ENCODE measurements at regions not wholly inside any gene's neighbourhood (a gene's known extent, or its start where the extent isn't known, plus 50 kb on each side); places are given as distances from the start of the nearest gene placed in this dataset.

GRCh38 chr2:64889803-64890202 lies 99.4 kb upstream of the SLC1A4 start:
- peak in 1 of 2 experiments; percentile 6 for DNase-seq (ENCODE audit: low read depth in 1 of 2, low spot score in 2 of 2)
- ChIA-PET POLR2A (ENCODE audit: partially characterized antibody) (no interaction called here), CTCF (ENCODE audit: partially characterized antibody) (interaction anchor here (1.3 to 3.0 kb wide), 5 partner anchors 14 to 290 kb away, joined by 3 to 11 read pairs (median 4); no protein-coding TSS in a partner anchor)
- Histone ChIP-seq H4K20me1 (replicated peaks in 1 of 2; ENCODE audit: control insufficient read depth in 1 of 2, insufficient read depth in 2 of 2, low read length in 2 of 2) (no peaks in the 10 kb centered on the region), H3K27ac (ENCODE audit: low read depth, low read length) (no peak overlapping the region), H2AFZ (ENCODE audit: low read length) (no peak overlapping the region), H3K4me3 (ENCODE audit: extremely low read depth in 1 of 4, insufficient read depth in 2 of 4, low read depth in 3 of 4, low read length in 4 of 4) (no peak overlapping the region), H2BK120ac (replicated peaks; ENCODE audit: low read depth, low read length) (no peak overlapping the region), H3K23me2 (ENCODE audit: low read depth, low read length) (no peaks in the 10 kb centered on the region), H3K4me2 (ENCODE audit: insufficient read depth in 1 of 2, low read depth in 2 of 2, low read length in 2 of 2) (no peak overlapping the region), H3K79me1 (ENCODE audit: low read depth, low read length) (no peaks in the 10 kb centered on the region), H3K27me3 (replicated peaks in 1 of 4; ENCODE audit: control insufficient read depth in 3 of 4, extremely low read depth in 1 of 4, insufficient read depth in 3 of 4, low read length in 3 of 4) (no peaks in the 10 kb centered on the region), H3K9ac (replicated peaks in 1 of 4; ENCODE audit: extremely low read depth in 1 of 4, low read depth in 3 of 4, low read length in 3 of 4) (no peak overlapping the region), H4K91ac (replicated peaks; ENCODE audit: insufficient read length, low read length) (no peak overlapping the region), H3K79me2 (ENCODE audit: control insufficient read depth in 1 of 2, insufficient read depth in 2 of 2, low read length in 2 of 2) (no peaks in the 10 kb centered on the region), H3K14ac (ENCODE audit: insufficient read length) (no peak overlapping the region), H3K4me1 (replicated peaks in 1 of 4; ENCODE audit: control insufficient read depth in 3 of 4, insufficient read depth in 4 of 4, low read length in 3 of 4) (no peaks in the 10 kb centered on the region), H4K8ac (ENCODE audit: extremely low read depth, insufficient read depth, low read length) (no peak overlapping the region), H2AK5ac (ENCODE audit: low read depth, low read length) (no peak overlapping the region), H2BK15ac (ENCODE audit: low read length) (no peak overlapping the region), H4K5ac (ENCODE audit: insufficient read length, low read depth, low read length) (no peak overlapping the region), H3K9me3 (ENCODE audit: insufficient read depth in 2 of 2, low read depth in 1 of 2, low read length in 1 of 2) (peaks cover 8 to 14% of the 10 kb centered on the region in 2 experiments; a peak in 3 of 4 replicates), H3K4ac (replicated peaks; ENCODE audit: insufficient read length, low read depth, low read length) (no peak overlapping the region), H3K36me3 (ENCODE audit: control insufficient read depth in 2 of 4, insufficient read depth in 4 of 4, low read length in 3 of 4) (no peaks in the 10 kb centered on the region), H3K18ac (ENCODE audit: extremely low read depth, low read length) (no peak overlapping the region), H2BK12ac (ENCODE audit: low read depth, low read length) (no peak overlapping the region), H2BK5ac (ENCODE audit: low read depth, low read length) (no peak overlapping the region), H3K23ac (ENCODE audit: insufficient read length) (no peak overlapping the region), H2BK20ac (ENCODE audit: low read length) (no peak overlapping the region), H3K56ac (replicated peaks; ENCODE audit: insufficient read length, low read depth, low read length) (no peak overlapping the region)
- no peak for FAIRE-seq
- WGBS, 2 experiments (ENCODE audit: extremely low coverage in 1 of 2, insufficient coverage in 1 of 2, insufficient read length in 1 of 2, insufficient replicate concordance in 2 of 2, low coverage in 1 of 2, low lambda C conversion rate in 2 of 2, missing lambda C conversion rate in 1 of 2): 79% methylated on average over 4 of the region's 4 CpGs; no CpG with 5 or more reads in 1 of the 2 experiments
- TF ChIP-seq CHD7 (IDR thresholded peaks at IDR 0.05; ENCODE audit: insufficient replicate concordance, low read length): no peak

Measured in H1 (cell line).